ENCODE measurements at regions not wholly inside any gene's neighbourhood (a gene's known extent, or its start where the extent isn't known, plus 50 kb on each side); places are given as distances from the start of the nearest gene placed in this dataset.

GRCh38 chr7:49692516-49692915 lies 80.9 kb upstream of the VWC2 start:
- H3K4me1 ChIP-seq (ENCODE audit: control insufficient read depth, insufficient read depth, low read length) = no peaks in the 10 kb centered on the region
- ChIA-PET POLR2A (no interaction called here), CTCF (no interaction called here)
- H3K4me3 ChIP-seq (ENCODE audit: low read depth, low read length) = no peak overlapping the region
- no peaks in the 10 kb centered on the region for H3K9me3 ChIP-seq (ENCODE audit: control insufficient read depth, insufficient read depth, low read depth, low read length)
- no peaks in the 10 kb centered on the region for H3K36me3 ChIP-seq (ENCODE audit: control insufficient read depth in 2 of 2, insufficient read depth in 1 of 2, low read length in 2 of 2)
- H3K27ac ChIP-seq (ENCODE audit: extremely low read depth, low read depth, low read length) = no peak overlapping the region
- no peak for TF ChIP-seq TCF7L2 (IDR thresholded peaks at IDR 0.05; ENCODE audit: borderline replicate concordance, low read depth, low read length)
- TF ChIP-seq ZNF624 (tag by site-specific recombination; IDR thresholded peaks at IDR 0.05) = no peak
- no peak for TF ChIP-seq ZNF132 (tag by site-specific recombination; IDR thresholded peaks at IDR 0.05; ENCODE audit: borderline replicate concordance)
- no peak for TF ChIP-seq KLF7 (tag by site-specific recombination; IDR thresholded peaks at IDR 0.05; ENCODE audit: borderline replicate concordance)
- no peak for TF ChIP-seq ZNF169 (tag by site-specific recombination; IDR thresholded peaks at IDR 0.05)
- TF ChIP-seq ZNF558 (tag by site-specific recombination; IDR thresholded peaks at IDR 0.05) = no peak
- no peak for TF ChIP-seq ZXDB (tag by site-specific recombination; IDR thresholded peaks at IDR 0.05)
- TF ChIP-seq ZBTB11 (tag by site-specific recombination; conservative IDR thresholded peaks at IDR 0.05; ENCODE audit: low read depth) = no peak
- TF ChIP-seq ZBTB20 (tag by site-specific recombination; IDR thresholded peaks at IDR 0.05) = no peak
- TF ChIP-seq ZNF10 (tag by site-specific recombination; IDR thresholded peaks at IDR 0.05) = no peak
- TF ChIP-seq SALL2 (tag by site-specific recombination; IDR thresholded peaks at IDR 0.05; ENCODE audit: borderline replicate concordance) = no peak
- TF ChIP-seq ZNF239 (tag by site-specific recombination; IDR thresholded peaks at IDR 0.05) = no peak
- TF ChIP-seq EGR2 (tag by site-specific recombination; IDR thresholded peaks at IDR 0.05; ENCODE audit: low read depth) = no peak
- TF ChIP-seq MEIS1 (CRISPR knock-in tag; IDR thresholded peaks at IDR 0.05; ENCODE audit: borderline replicate concordance) = no peak
- TF ChIP-seq BCL11B (tag by site-specific recombination; IDR thresholded peaks at IDR 0.05; ENCODE audit: low read depth) = no peak
- TF ChIP-seq HOXC10 (CRISPR knock-in tag; IDR thresholded peaks at IDR 0.05) = no peak
- no peak for TF ChIP-seq ZNF175 (tag by site-specific recombination; IDR thresholded peaks at IDR 0.05)
- TF ChIP-seq ZNF114 (tag by site-specific recombination; IDR thresholded peaks at IDR 0.05) = no peak

GRCh38 chr7:49695971-49696370 lies 77.5 kb upstream of the VWC2 start:
- no peak for TF ChIP-seq ZBTB48 (tag by site-specific recombination; IDR thresholded peaks at IDR 0.05)
- no peak for TF ChIP-seq ZNF169 (tag by site-specific recombination; IDR thresholded peaks at IDR 0.05)
- no peak for TF ChIP-seq ZNF449 (tag by site-specific recombination; IDR thresholded peaks at IDR 0.05)
- Histone ChIP-seq H3K9me3 (ENCODE audit: control insufficient read depth, insufficient read depth, low read depth, low read length) (no peaks in the 10 kb centered on the region), H3K4me1 (ENCODE audit: control insufficient read depth, insufficient read depth, low read length) (no peaks in the 10 kb centered on the region), H3K27ac (ENCODE audit: extremely low read depth, low read depth, low read length) (no peak overlapping the region), H3K4me3 (ENCODE audit: low read depth, low read length) (no peak overlapping the region), H3K36me3 (ENCODE audit: control insufficient read depth in 2 of 2, insufficient read depth in 1 of 2, low read length in 2 of 2) (no peaks in the 10 kb centered on the region)
- ChIA-PET POLR2A (no interaction called here), CTCF (no interaction called here)

- POLR2A ChIA-PET = no interaction called here
- TF ChIP-seq ZNF169 (tag by site-specific recombination; IDR thresholded peaks at IDR 0.05) (no peak), PBX3 (CRISPR knock-in tag; IDR thresholded peaks at IDR 0.05) (no peak), ZNF248 (tag by site-specific recombination; IDR thresholded peaks at IDR 0.05) (no peak), ZNF138 (tag by site-specific recombination; IDR thresholded peaks at IDR 0.05; ENCODE audit: borderline replicate concordance) (no peak), ZNF549 (tag by site-specific recombination; IDR thresholded peaks at IDR 0.05) (no peak), INSM2 (tag by site-specific recombination; IDR thresholded peaks at IDR 0.05) (no peak), SP7 (tag by site-specific recombination; IDR thresholded peaks at IDR 0.05) (no peak)
Measured at GRCh38 chr7:49700841-49701240, 72.6 kb upstream of the VWC2 start.

More at GRCh38 chr7:49700841-49701240, 72.6 kb upstream of the VWC2 start:
- H3K27ac ChIP-seq (ENCODE audit: extremely low read depth, low read depth, low read length) = no peak overlapping the region
- no peaks in the 10 kb centered on the region for H3K36me3 ChIP-seq (ENCODE audit: control insufficient read depth in 2 of 2, insufficient read depth in 1 of 2, low read length in 2 of 2)
- H3K9me3 ChIP-seq (ENCODE audit: control insufficient read depth, insufficient read depth, low read depth, low read length) = no peaks in the 10 kb centered on the region
- no peaks in the 10 kb centered on the region for H3K4me1 ChIP-seq (ENCODE audit: control insufficient read depth, insufficient read depth, low read length)
- CTCF ChIA-PET = no interaction called here
- H3K4me3 ChIP-seq (ENCODE audit: low read depth, low read length) = no peak overlapping the region

Measured in HEK293 (cell line).